HEK293 (cell line): ENCODE measurements at regions not wholly inside any gene's neighbourhood (a gene's known extent, or its start where the extent isn't known, plus 50 kb on each side); places are given as distances from the start of the nearest gene placed in this dataset.
"Not testable (repeated sequence)": the region's sequence is repeated elsewhere in the genome, so short reads cannot be mapped to it uniquely, and the experiment has no call there.

ENCODE experiments used
- CTCF ChIA-PET: fragments of 350-600 bp; formaldehyde crosslinking; extraction: SDS; loops from one replicate; lab custom pipeline; 2021; ENCODE audit warnings: antibody characterized with exemption; lab: Yijun Ruan, JAX
- POLR2A ChIA-PET: fragments of 300-600 bp; formaldehyde crosslinking; extraction: SDS; loops from one replicate; lab custom pipeline; 2020; ENCODE audit warnings: antibody characterized with exemption, inconsistent platforms; lab: Yijun Ruan, JAX
- H3K27ac ChIP-seq: fragments of 200-500 bp; sonication (Bioruptor generic); 2 replicates; pipeline ENCODE4 v1.5.1; 2014; ENCODE audit warnings: low read depth, low read length, control low read depth, inconsistent platforms; ENCODE audit errors: extremely low read depth
- H3K36me3 ChIP-seq, 2 experiments: fragments of 200-500 bp in 1 of 2; sonication (Bioruptor generic) in 1 of 2; 1 replicate in 1 of 2; 2 replicates in 1 of 2; pipeline ENCODE4 v1.5.1; 2014 to 2017; ENCODE audit warnings: inconsistent platforms in 2 of 2, low read length in 2 of 2; ENCODE audit not compliant: control insufficient read depth in 2 of 2, insufficient read depth in 1 of 2
- H3K4me1 ChIP-seq: fragments of 200-500 bp; sonication (Bioruptor generic); 2 replicates; pipeline ENCODE4 v1.5.1; 2014; ENCODE audit warnings: mild to moderate bottlenecking, low read length, inconsistent platforms; ENCODE audit not compliant: control insufficient read depth, insufficient read depth
- H3K4me3 ChIP-seq: 2 replicates; pipeline ENCODE4 v1.5.1; 2011; ENCODE audit warnings: low read depth, mild to moderate bottlenecking, control low read depth, low read length, moderate library complexity
- H3K9me3 ChIP-seq: fragments of 200-500 bp; sonication (Bioruptor generic); 2 replicates; pipeline ENCODE4 v1.5.1; 2014; ENCODE audit warnings: low read depth, low read length, inconsistent platforms; ENCODE audit not compliant: control insufficient read depth, insufficient read depth
- GLI2 ChIP-seq: fragments of 450-650 bp; formaldehyde crosslinking; IDR thresholded peaks from 2 replicates; pipeline ENCODE4; 2017; ENCODE audit warnings: missing biosample characterization, missing genetic modification characterization, low read depth, borderline replicate concordance
- GLI4 ChIP-seq: fragments of 450-650 bp; formaldehyde crosslinking; IDR thresholded peaks from 2 replicates; pipeline ENCODE4 v1.5.1; 2016; ENCODE audit warnings: missing biosample characterization, missing genetic modification characterization
- GLIS2 ChIP-seq: fragments of 450-650 bp; formaldehyde crosslinking; IDR thresholded peaks from 2 replicates; pipeline ENCODE4 v1.5.1; 2016; ENCODE audit warnings: missing biosample characterization, missing genetic modification characterization
- PRDM1 ChIP-seq: fragments of 450-650 bp; formaldehyde crosslinking; IDR thresholded peaks from 2 replicates; pipeline ENCODE4; 2016; ENCODE audit warnings: missing biosample characterization, missing genetic modification characterization
- TCF7L2 ChIP-seq: IDR thresholded peaks from 2 replicates; pipeline ENCODE4 v1.6.1; 2011; ENCODE audit warnings: low read depth, mild to moderate bottlenecking, inconsistent platforms, low read length, moderate library complexity, borderline replicate concordance
- ZNF133 ChIP-seq: fragments of 450-650 bp; formaldehyde crosslinking; IDR thresholded peaks from 2 replicates; pipeline ENCODE4 v1.5.1; 2016; ENCODE audit warnings: missing biosample characterization, missing genetic modification characterization
- ZNF138 ChIP-seq: fragments of 450-650 bp; formaldehyde crosslinking; IDR thresholded peaks from 2 replicates; pipeline ENCODE4 v1.5.1; 2016; ENCODE audit warnings: missing biosample characterization, missing genetic modification characterization, borderline replicate concordance
- ZNF18 ChIP-seq: fragments of 450-650 bp; formaldehyde crosslinking; IDR thresholded peaks from 2 replicates; pipeline ENCODE4 v1.5.1; 2016; ENCODE audit warnings: missing biosample characterization, missing genetic modification characterization
- ZNF324 ChIP-seq: fragments of 450-650 bp; formaldehyde crosslinking; IDR thresholded peaks from 2 replicates; pipeline ENCODE4 v1.5.1; 2016; ENCODE audit warnings: missing biosample characterization, missing genetic modification characterization
- ZNF510 ChIP-seq: fragments of 450-650 bp; formaldehyde crosslinking; IDR thresholded peaks from 2 replicates; pipeline ENCODE4 v1.5.1; 2018; ENCODE audit warnings: mild to moderate bottlenecking, missing genetic modification characterization, missing biosample characterization; ENCODE audit not compliant: insufficient replicate concordance
- ZNF529 ChIP-seq: fragments of 450-650 bp; formaldehyde crosslinking; IDR thresholded peaks from 2 replicates; pipeline ENCODE4 v1.5.1; 2017; ENCODE audit warnings: missing genetic modification characterization, missing biosample characterization; ENCODE audit not compliant: insufficient replicate concordance
- ZNF600 ChIP-seq: fragments of 450-650 bp; formaldehyde crosslinking; IDR thresholded peaks from 2 replicates; pipeline ENCODE4 v1.5.1; 2016; ENCODE audit warnings: missing biosample characterization, missing genetic modification characterization
- ZNF624 ChIP-seq: fragments of 450-650 bp; formaldehyde crosslinking; IDR thresholded peaks from 2 replicates; pipeline ENCODE4 v1.5.1; 2017; ENCODE audit warnings: missing biosample characterization, missing genetic modification characterization
- ZNF791 ChIP-seq: fragments of 450-650 bp; formaldehyde crosslinking; IDR thresholded peaks from 2 replicates; pipeline ENCODE4 v1.5.1; 2016; ENCODE audit warnings: missing biosample characterization, missing genetic modification characterization
- TF ChIP-seq, protein P1 (sequence below): fragments of 450-650 bp; formaldehyde crosslinking; IDR thresholded peaks from 2 replicates; pipeline ENCODE4 v1.5.1; 2016; ENCODE audit warnings: missing biosample characterization, missing genetic modification characterization, low read depth
- TF ChIP-seq, protein P2 (sequence below): fragments of 450-650 bp; formaldehyde crosslinking; conservative IDR thresholded peaks from 2 replicates; pipeline ENCODE4 v1.5.1; 2016; ENCODE audit warnings: low read depth, missing biosample characterization, missing genetic modification characterization
- TF ChIP-seq, protein P3 (sequence below): fragments of 450-650 bp; formaldehyde crosslinking; IDR thresholded peaks from 2 replicates; pipeline ENCODE4 v1.5.1; 2016; ENCODE audit warnings: missing biosample characterization, missing genetic modification characterization, borderline replicate concordance

GRCh38 chr13:86357106-86357505 is 557.9 kb upstream of the SLITRK6 start:
- Histone ChIP-seq H3K4me1 (no peaks in the 10 kb centered on the region), H3K9me3 (no peaks in the 10 kb centered on the region)
- POLR2A ChIA-PET: no interaction called here
- CTCF ChIA-PET: no interaction called here
- TF ChIP-seq, protein P1, sequence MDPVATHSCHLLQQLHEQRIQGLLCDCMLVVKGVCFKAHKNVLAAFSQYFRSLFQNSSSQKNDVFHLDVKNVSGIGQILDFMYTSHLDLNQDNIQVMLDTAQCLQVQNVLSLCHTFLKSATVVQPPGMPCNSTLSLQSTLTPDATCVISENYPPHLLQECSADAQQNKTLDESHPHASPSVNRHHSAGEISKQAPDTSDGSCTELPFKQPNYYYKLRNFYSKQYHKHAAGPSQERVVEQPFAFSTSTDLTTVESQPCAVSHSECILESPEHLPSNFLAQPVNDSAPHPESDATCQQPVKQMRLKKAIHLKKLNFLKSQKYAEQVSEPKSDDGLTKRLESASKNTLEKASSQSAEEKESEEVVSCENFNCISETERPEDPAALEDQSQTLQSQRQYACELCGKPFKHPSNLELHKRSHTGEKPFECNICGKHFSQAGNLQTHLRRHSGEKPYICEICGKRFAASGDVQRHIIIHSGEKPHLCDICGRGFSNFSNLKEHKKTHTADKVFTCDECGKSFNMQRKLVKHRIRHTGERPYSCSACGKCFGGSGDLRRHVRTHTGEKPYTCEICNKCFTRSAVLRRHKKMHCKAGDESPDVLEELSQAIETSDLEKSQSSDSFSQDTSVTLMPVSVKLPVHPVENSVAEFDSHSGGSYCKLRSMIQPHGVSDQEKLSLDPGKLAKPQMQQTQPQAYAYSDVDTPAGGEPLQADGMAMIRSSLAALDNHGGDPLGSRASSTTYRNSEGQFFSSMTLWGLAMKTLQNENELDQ: no peak
- TF ChIP-seq TCF7L2 (no peak), ZNF138 (no peak)
- TF ChIP-seq, all 188 proteins: peak for 0
- H3K36me3 ChIP-seq: no peaks in the 10 kb centered on the region
- H3K4me3 ChIP-seq: no peak overlapping the region
- H3K27ac ChIP-seq: no peak overlapping the region

DNA sequence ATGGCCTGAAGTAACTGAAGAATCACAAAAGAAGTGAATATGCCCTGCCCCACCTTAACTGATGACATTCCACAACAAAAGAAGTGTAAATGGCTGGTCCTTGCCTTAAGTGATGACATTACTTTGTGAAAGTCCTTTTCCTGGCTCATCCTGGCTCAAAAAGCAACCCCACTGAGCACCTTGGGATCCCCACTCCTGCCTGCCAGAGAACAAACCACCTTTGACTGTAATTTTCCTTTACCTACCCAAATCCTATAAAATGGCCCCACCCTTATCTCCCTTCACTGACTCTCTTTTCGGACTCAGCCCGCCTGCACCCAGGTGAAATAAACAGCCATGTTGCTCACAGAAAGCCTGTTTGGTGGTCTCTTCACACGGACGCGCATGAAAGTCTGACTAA is 564.5 kb upstream of the SLITRK6 start:
- H3K4me1 ChIP-seq, H3K9me3 ChIP-seq, H3K4me3 ChIP-seq, H3K36me3 ChIP-seq, H3K27ac ChIP-seq, CTCF ChIA-PET, POLR2A ChIA-PET: not testable (repeated sequence)

- CTCF ChIA-PET: interaction anchor here (0.7 kb wide), 1 partner anchor 16 kb away, joined by 3 read pairs; no protein-coding TSS in a partner anchor
Measured at GRCh38 chr13:86368924-86369323, 569.7 kb upstream of the SLITRK6 start.

GRCh38 chr13:86377451-86377850 is 578.2 kb upstream of the SLITRK6 start:
- Histone ChIP-seq H3K9me3 (no peaks in the 10 kb centered on the region), H3K36me3 (no peaks in the 10 kb centered on the region), H3K4me3 (no peak overlapping the region), H3K27ac (no peak overlapping the region), H3K4me1 (no peaks in the 10 kb centered on the region)
- POLR2A ChIA-PET: no interaction called here
- CTCF ChIA-PET: no interaction called here
- TF ChIP-seq ZNF324 (no peak), GLIS2 (tag by site-specific recombination) (no peak)
- TF ChIP-seq, protein P2, sequence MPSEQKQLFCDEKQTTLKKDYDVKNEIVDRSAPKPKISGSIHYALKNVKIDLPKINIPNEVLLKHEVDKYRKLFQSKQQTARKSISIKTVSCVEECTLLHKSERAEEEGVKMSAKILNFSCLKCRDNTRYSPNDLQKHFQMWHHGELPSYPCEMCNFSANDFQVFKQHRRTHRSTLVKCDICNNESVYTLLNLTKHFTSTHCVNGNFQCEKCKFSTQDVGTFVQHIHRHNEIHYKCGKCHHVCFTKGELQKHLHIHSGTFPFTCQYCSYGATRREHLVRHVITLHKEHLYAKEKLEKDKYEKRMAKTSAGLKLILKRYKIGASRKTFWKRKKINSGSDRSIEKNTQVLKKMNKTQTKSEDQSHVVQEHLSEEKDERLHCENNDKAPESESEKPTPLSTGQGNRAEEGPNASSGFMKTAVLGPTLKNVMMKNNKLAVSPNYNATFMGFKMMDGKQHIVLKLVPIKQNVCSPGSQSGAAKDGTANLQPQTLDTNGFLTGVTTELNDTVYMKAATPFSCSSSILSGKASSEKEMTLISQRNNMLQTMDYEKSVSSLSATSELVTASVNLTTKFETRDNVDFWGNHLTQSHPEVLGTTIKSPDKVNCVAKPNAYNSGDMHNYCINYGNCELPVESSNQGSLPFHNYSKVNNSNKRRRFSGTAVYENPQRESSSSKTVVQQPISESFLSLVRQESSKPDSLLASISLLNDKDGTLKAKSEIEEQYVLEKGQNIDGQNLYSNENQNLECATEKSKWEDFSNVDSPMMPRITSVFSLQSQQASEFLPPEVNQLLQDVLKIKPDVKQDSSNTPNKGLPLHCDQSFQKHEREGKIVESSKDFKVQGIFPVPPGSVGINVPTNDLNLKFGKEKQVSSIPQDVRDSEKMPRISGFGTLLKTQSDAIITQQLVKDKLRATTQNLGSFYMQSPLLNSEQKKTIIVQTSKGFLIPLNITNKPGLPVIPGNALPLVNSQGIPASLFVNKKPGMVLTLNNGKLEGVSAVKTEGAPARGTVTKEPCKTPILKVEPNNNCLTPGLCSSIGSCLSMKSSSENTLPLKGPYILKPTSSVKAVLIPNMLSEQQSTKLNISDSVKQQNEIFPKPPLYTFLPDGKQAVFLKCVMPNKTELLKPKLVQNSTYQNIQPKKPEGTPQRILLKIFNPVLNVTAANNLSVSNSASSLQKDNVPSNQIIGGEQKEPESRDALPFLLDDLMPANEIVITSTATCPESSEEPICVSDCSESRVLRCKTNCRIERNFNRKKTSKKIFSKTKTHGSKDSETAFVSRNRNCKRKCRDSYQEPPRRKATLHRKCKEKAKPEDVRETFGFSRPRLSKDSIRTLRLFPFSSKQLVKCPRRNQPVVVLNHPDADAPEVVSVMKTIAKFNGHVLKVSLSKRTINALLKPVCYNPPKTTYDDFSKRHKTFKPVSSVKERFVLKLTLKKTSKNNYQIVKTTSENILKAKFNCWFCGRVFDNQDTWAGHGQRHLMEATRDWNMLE: no peak

More at GRCh38 chr13:86368924-86369323, 569.7 kb upstream of the SLITRK6 start:
- H3K27ac ChIP-seq: no peak overlapping the region
- H3K4me3 ChIP-seq: no peak overlapping the region
- H3K4me1 ChIP-seq: no peaks in the 10 kb centered on the region
- POLR2A ChIA-PET: no interaction called here
- H3K36me3 ChIP-seq: no peaks in the 10 kb centered on the region
- TF ChIP-seq GLI4 (tag by site-specific recombination) (no peak), ZNF18 (tag by site-specific recombination) (no peak), ZNF600 (no peak), ZNF529 (no peak), GLI2 (tag by site-specific recombination) (no peak), ZNF510 (tag by site-specific recombination) (no peak), PRDM1 (tag by site-specific recombination) (no peak), ZNF791 (tag by site-specific recombination) (no peak), ZNF624 (no peak), ZNF133 (tag by site-specific recombination) (no peak)
- TF ChIP-seq, protein P3, sequence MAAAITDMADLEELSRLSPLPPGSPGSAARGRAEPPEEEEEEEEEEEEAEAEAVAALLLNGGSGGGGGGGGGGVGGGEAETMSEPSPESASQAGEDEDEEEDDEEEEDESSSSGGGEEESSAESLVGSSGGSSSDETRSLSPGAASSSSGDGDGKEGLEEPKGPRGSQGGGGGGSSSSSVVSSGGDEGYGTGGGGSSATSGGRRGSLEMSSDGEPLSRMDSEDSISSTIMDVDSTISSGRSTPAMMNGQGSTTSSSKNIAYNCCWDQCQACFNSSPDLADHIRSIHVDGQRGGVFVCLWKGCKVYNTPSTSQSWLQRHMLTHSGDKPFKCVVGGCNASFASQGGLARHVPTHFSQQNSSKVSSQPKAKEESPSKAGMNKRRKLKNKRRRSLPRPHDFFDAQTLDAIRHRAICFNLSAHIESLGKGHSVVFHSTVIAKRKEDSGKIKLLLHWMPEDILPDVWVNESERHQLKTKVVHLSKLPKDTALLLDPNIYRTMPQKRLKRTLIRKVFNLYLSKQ (tag by site-specific recombination): no peak
- no peaks in the 10 kb centered on the region for H3K9me3 ChIP-seq
